Endothelial cell of umbilical vein (primary cell): ENCODE measurements at regions not wholly inside any gene's neighbourhood (a gene's known extent, or its start where the extent isn't known, plus 50 kb on each side); places are given as distances from the start of the nearest gene placed in this dataset.

Source experiments
- BruUV-seq: library from RNA; stranded (reverse); fragments of 400-500 nt; replicated peaks from 2 replicates; lab custom pipeline; 2021; lab: Mats Ljungman, UMichigan
- CTCF ChIA-PET: fragments of 300-600, 350-600 bp; sonication (Branson Sonifier 250); formaldehyde crosslinking; loops from one replicate; lab custom pipeline; 2021; ENCODE audit warnings: antibody characterized with exemption, inconsistent platforms; lab: Charles Lee
- POLR2A ChIA-PET: fragments of 300-600, 350-600 bp; sonication (Branson Sonifier 250); formaldehyde crosslinking; loops from one replicate; lab custom pipeline; 2021; ENCODE audit warnings: antibody characterized with exemption, inconsistent platforms; lab: Charles Lee
- DNase-seq: peaks from one replicate; pipeline ENCODE4 v3.0.0-alpha.2; 2011; ENCODE audit warnings: low read depth, low spot score
- FAIRE-seq: peaks from 2 replicates; lab custom pipeline; 2011; peaks lifted over from hg19 to GRCh38; lab: Jason Lieb, UNC
- H2AFZ ChIP-seq: 2 replicates; pipeline ENCODE4 v1.6.0; 2012; ENCODE audit warnings: low read depth, low read length, control low read depth, inconsistent platforms
- H3K27ac ChIP-seq: 2 replicates; pipeline ENCODE4 v1.5.1; 2011; ENCODE audit warnings: low read depth, mild to moderate bottlenecking, control low read depth, low read length, moderate library complexity; ENCODE audit not compliant: insufficient read depth
- H3K27me3 ChIP-seq, 2 experiments: 2 replicates each; pipeline versions ENCODE4 v1.6.0 to v1.6.1; 2011; ENCODE audit warnings: low read length in 2 of 2, mixed read lengths in 1 of 2; ENCODE audit not compliant: control insufficient read depth in 2 of 2, insufficient read depth in 2 of 2
- H3K36me3 ChIP-seq, 2 experiments: 2 replicates in 1 of 2; 3 replicates in 1 of 2; pipeline ENCODE4 v1.5.1; 2011; ENCODE audit warnings: low read length in 2 of 2, mild to moderate bottlenecking in 1 of 2, moderate library complexity in 1 of 2; ENCODE audit not compliant: control insufficient read depth in 2 of 2, insufficient read depth in 2 of 2; ENCODE audit errors: extremely low read depth in 1 of 2
- H3K4me1 ChIP-seq: 3 replicates; pipeline ENCODE4 v1.5.1; 2011; ENCODE audit warnings: mild to moderate bottlenecking, low read length; ENCODE audit not compliant: control insufficient read depth, insufficient read depth; ENCODE audit errors: extremely low read depth
- H3K4me2 ChIP-seq: 2 replicates; pipeline ENCODE4 v1.6.1; 2011; ENCODE audit warnings: low read length, control low read depth, mixed read lengths; ENCODE audit not compliant: insufficient read depth
- H3K4me3 ChIP-seq, 3 experiments: fragments of 200-600 bp in 1 of 3; sonication (generic), shearing (Covaris generic) in 1 of 3; replicated peaks in 1 of 3; 2 replicates each; pipeline ENCODE4 v1.5.1; 2011 to 2016; ENCODE audit warnings: control low read depth in 3 of 3, low read length in 3 of 3, mild to moderate bottlenecking in 2 of 3, inconsistent platforms in 1 of 3, low read depth in 1 of 3, moderate library complexity in 1 of 3; ENCODE audit not compliant: insufficient read depth in 1 of 3
- H3K79me2 ChIP-seq: 2 replicates; pipeline ENCODE4 v1.6.0; 2012; ENCODE audit warnings: low read length, inconsistent platforms; ENCODE audit not compliant: control insufficient read depth, insufficient read depth
- H3K9ac ChIP-seq: replicated peaks from 2 replicates; pipeline ENCODE3; 2011; ENCODE audit warnings: low read length, control low read depth; ENCODE audit not compliant: insufficient read depth; ENCODE audit errors: extremely low read depth
- H3K9me1 ChIP-seq: replicated peaks from 3 replicates; pipeline ENCODE4 v1.6.0; 2011; ENCODE audit warnings: mild to moderate bottlenecking, low read length; ENCODE audit not compliant: control insufficient read depth, insufficient read depth; ENCODE audit errors: extremely low read depth
- H3K9me3 ChIP-seq: replicated peaks from 2 replicates; pipeline ENCODE4 v1.5.1; 2012; ENCODE audit warnings: low read length, inconsistent platforms; ENCODE audit not compliant: control insufficient read depth, insufficient read depth
- H4K20me1 ChIP-seq: replicated peaks from 2 replicates; pipeline ENCODE3; 2011; ENCODE audit warnings: mild to moderate bottlenecking, low read length; ENCODE audit not compliant: control insufficient read depth, insufficient read depth; ENCODE audit errors: extremely low read depth
- FOS ChIP-seq: IDR thresholded peaks from 2 replicates; pipeline ENCODE4 v1.6.1; 2011; ENCODE audit warnings: mild to moderate bottlenecking, low read length, moderate library complexity, borderline replicate concordance; ENCODE audit not compliant: insufficient read depth
- GATA2 ChIP-seq: IDR thresholded peaks from 2 replicates; pipeline ENCODE4 v1.7.0; 2011; ENCODE audit warnings: low read depth, mild to moderate bottlenecking, moderate library complexity, mixed read lengths, low read length; ENCODE audit not compliant: insufficient read length, insufficient read depth
- JUN ChIP-seq: IDR thresholded peaks from 2 replicates; pipeline ENCODE4 v1.6.1; 2011; ENCODE audit warnings: borderline replicate concordance, low read depth; ENCODE audit not compliant: insufficient read length, insufficient read depth
- MYC ChIP-seq: IDR thresholded peaks from one replicate; pipeline ENCODE4 v1.6.1; 2011; ENCODE audit warnings: mild to moderate bottlenecking, low read depth, low read length
- POLR2A ChIP-seq: IDR thresholded peaks from 2 replicates; pipeline ENCODE4 v1.6.1; 2012; ENCODE audit warnings: low read depth, mild to moderate bottlenecking, control low read depth, low read length
- POLR2AphosphoS5 ChIP-seq: IDR thresholded peaks from 2 replicates; pipeline ENCODE4 v1.6.1; 2012; ENCODE audit warnings: low read depth, mild to moderate bottlenecking, control low read depth, low read length, moderate library complexity; ENCODE audit not compliant: insufficient read depth
- dilution Hi-C: fragments of 300-500 bp; cut with MboI; formaldehyde crosslinking; loops from one replicate; pipeline ENCODE4 v1.15.0; 2019; ENCODE audit warnings: low sequenced_read_pairs; ENCODE audit not compliant: extremely low pct_ligation_motif_present
- intact Hi-C: fragments of 100-400 bp; cut with micrococcal nuclease; formaldehyde crosslinking; loops from one replicate; pipeline ENCODE4 v1.10.0; 2022
- TF ChIP-seq, protein P1 (sequence below): IDR thresholded peaks from 2 replicates; pipeline ENCODE4 v1.6.1; 2011; ENCODE audit not compliant: insufficient read depth, insufficient read length
- TF ChIP-seq, protein P2 (sequence below), 2 donors: IDR thresholded peaks; 1 replicate in 1 of 2; 2 replicates in 1 of 2; pipeline ENCODE4 v1.5.1; 2011; ENCODE audit warnings: low read length in 2 of 2, mild to moderate bottlenecking in 2 of 2, moderate library complexity in 2 of 2, control low read depth in 1 of 2, inconsistent platforms in 1 of 2, low read depth in 1 of 2; ENCODE audit not compliant: insufficient read depth in 1 of 2; ENCODE audit errors: extremely low read depth in 1 of 2

DNA sequence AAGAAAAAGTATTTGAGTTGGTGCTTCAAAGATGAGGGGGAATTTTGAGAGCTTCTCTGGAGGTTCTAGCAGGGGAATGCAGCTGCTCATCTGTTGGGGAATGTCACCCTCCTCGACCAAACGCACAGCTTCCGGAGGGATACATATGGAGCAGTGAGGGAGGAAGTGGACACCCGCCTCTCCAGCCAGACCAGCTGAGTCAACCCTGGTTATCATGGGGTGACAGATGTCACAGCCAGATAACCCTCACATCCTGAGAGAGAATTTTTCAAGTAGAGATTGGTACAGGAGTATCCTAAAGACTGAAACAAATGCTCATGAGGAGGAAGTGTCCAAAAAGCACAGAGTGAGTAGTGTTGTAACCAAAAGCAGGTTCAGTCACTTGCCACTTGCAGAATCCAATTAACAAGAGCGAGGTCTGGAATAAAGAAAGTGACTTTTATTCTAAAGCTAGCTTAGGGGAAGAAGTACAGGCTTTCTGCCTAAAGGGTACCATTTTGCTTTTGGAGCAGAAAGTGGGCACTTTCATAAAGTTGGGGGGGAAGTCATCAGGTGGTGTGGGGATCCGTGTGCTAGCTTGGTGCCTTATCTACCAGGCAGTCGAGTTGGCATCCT lies 395.2 kb downstream of the RAD51AP2 start:
- no peaks in the 10 kb centered on the region for H4K20me1 ChIP-seq
- H3K4me3 ChIP-seq: no peak overlapping the region
- CTCF ChIA-PET: no interaction called here
- H3K27ac ChIP-seq: no peak overlapping the region
- no peak overlapping the region for H3K9ac ChIP-seq
- DNase-seq: no peak
- no peak overlapping the region for H3K4me2 ChIP-seq
- POLR2A ChIA-PET: no interaction called here
- TF ChIP-seq, protein P1, sequence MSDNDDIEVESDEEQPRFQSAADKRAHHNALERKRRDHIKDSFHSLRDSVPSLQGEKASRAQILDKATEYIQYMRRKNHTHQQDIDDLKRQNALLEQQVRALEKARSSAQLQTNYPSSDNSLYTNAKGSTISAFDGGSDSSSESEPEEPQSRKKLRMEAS: no peak
- peak; percentile 20 for TF ChIP-seq GATA2
- H2AFZ ChIP-seq: no peak overlapping the region
- H3K9me3 ChIP-seq: no peaks in the 10 kb centered on the region
- intact Hi-C loops (no loop called here), dilution Hi-C loops (no loop called here)
- no peaks in the 10 kb centered on the region for H3K4me1 ChIP-seq
- no peaks in the 10 kb centered on the region for H3K27me3 ChIP-seq
- FAIRE-seq: no peak
- H3K36me3 ChIP-seq: no peaks in the 10 kb centered on the region
- H3K79me2 ChIP-seq: no peaks in the 10 kb centered on the region
- no TSS peak for BruUV-seq
- H3K9me1 ChIP-seq: no peaks in the 10 kb centered on the region

DNA sequence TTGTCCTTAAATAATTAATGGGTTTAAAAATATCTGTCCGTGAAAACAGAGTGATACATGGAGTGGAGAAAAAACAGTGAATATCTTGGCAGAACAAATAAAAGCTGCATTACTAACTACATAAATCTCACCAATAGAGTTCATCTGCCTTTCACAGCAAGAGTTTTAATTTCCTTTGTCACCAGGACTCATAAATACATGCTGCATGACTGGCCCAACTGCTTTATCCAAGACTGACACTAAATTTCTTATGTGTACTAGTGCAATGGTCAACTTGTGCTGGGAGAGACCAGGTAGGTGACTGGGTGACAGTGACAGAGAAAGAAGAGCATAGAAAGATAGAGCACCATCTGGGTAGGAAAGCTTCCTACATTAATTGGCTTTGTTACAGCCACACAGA lies 402.8 kb downstream of the RAD51AP2 start:
- POLR2A ChIA-PET: no interaction called here
- intact Hi-C loops (no loop called here), dilution Hi-C loops (no loop called here)
- BruUV-seq: no TSS peak
- no peaks in the 10 kb centered on the region for H3K27me3 ChIP-seq
- no peaks in the 10 kb centered on the region for H3K4me1 ChIP-seq
- FAIRE-seq: no peak
- no peak overlapping the region for H2AFZ ChIP-seq
- no peaks in the 10 kb centered on the region for H3K36me3 ChIP-seq
- H3K9ac ChIP-seq: no peak overlapping the region
- CTCF ChIA-PET: no interaction called here
- no peaks in the 10 kb centered on the region for H3K9me3 ChIP-seq
- H3K4me2 ChIP-seq: no peak overlapping the region
- H3K79me2 ChIP-seq: no peaks in the 10 kb centered on the region
- TF ChIP-seq POLR2A (no peak), FOS (no peak), POLR2AphosphoS5 (no peak), GATA2 (no peak), JUN (no peak), MYC (no peak)
- TF ChIP-seq, protein P2, sequence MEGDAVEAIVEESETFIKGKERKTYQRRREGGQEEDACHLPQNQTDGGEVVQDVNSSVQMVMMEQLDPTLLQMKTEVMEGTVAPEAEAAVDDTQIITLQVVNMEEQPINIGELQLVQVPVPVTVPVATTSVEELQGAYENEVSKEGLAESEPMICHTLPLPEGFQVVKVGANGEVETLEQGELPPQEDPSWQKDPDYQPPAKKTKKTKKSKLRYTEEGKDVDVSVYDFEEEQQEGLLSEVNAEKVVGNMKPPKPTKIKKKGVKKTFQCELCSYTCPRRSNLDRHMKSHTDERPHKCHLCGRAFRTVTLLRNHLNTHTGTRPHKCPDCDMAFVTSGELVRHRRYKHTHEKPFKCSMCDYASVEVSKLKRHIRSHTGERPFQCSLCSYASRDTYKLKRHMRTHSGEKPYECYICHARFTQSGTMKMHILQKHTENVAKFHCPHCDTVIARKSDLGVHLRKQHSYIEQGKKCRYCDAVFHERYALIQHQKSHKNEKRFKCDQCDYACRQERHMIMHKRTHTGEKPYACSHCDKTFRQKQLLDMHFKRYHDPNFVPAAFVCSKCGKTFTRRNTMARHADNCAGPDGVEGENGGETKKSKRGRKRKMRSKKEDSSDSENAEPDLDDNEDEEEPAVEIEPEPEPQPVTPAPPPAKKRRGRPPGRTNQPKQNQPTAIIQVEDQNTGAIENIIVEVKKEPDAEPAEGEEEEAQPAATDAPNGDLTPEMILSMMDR (IDR thresholded peaks at IDR 0.05; ENCODE audit: extremely low read depth in 1 of 2, insufficient read depth in 1 of 2, low read depth in 1 of 2, low read length in 2 of 2): no peak
- TF ChIP-seq, protein P1: no peak
- no peak overlapping the region for H3K4me3 ChIP-seq
- no peaks in the 10 kb centered on the region for H4K20me1 ChIP-seq
- H3K27ac ChIP-seq: no peak overlapping the region
- no peak for DNase-seq
- H3K9me1 ChIP-seq: no peaks in the 10 kb centered on the region
